ENCODE measurements at regions not wholly inside any gene's neighbourhood (a gene's known extent, or its start where the extent isn't known, plus 50 kb on each side); places are given as distances from the start of the nearest gene placed in this dataset.
"Not testable (repeated sequence)": the region's sequence is repeated elsewhere in the genome, so short reads cannot be mapped to it uniquely, and the experiment has no call there.

- DNase-seq (ENCODE audit: low read depth in 2 of 2) = peak in 1 of 2 donors; percentile 10
Measured at GRCh38 chr10:122780391-122780790, 65.3 kb downstream of the CUZD1 start.

GRCh38 chr10:122779924-122780323, 65.7 kb downstream of the CUZD1 start:
- DNase-seq (ENCODE audit: low read depth in 2 of 2) = no peak

- no peak for DNase-seq (ENCODE audit: low read depth in 2 of 2)
Measured at GRCh38 chr10:122777515-122778059, 68.1 kb downstream of the CUZD1 start.

GRCh38 chr10:122774231-122774630, 71.4 kb downstream of the CUZD1 start:
- no peak for DNase-seq (ENCODE audit: low read depth in 2 of 2)

- not testable (repeated sequence) for DNase-seq (ENCODE audit: low read depth in 2 of 2)
Measured at GRCh38 chr10:122771404-122771803, 71.8 kb upstream of the C10orf120 start.

GRCh38 chr10:122768389-122768745, 68.7 kb upstream of the C10orf120 start:
- DNase-seq (ENCODE audit: low read depth in 2 of 2) = no peak

GRCh38 chr10:122767621-122768388, 68.2 kb upstream of the C10orf120 start:
- DNase-seq (ENCODE audit: low read depth in 2 of 2) = no peak

GRCh38 chr10:122765412-122765811, 65.8 kb upstream of the C10orf120 start:
- no peak for DNase-seq (ENCODE audit: low read depth in 2 of 2)

- no peak for DNase-seq (ENCODE audit: low read depth in 2 of 2)
Measured at GRCh38 chr10:122756656-122757055, 57.0 kb upstream of the C10orf120 start.

GRCh38 chr10:122754491-122755235, 55.0 kb upstream of the C10orf120 start:
- DNase-seq (ENCODE audit: low read depth in 2 of 2) = no peak

- no peak for DNase-seq (ENCODE audit: low read depth in 2 of 2)
Measured at GRCh38 chr10:122749886-122750285, 50.2 kb upstream of the C10orf120 start.
